GM18502 (cell line): ENCODE measurements at regions not wholly inside any gene's neighbourhood (a gene's known extent, or its start where the extent isn't known, plus 50 kb on each side); places are given as distances from the start of the nearest gene placed in this dataset.

Experiments used
- ATAC-seq: cut with Tn5 transposase; IDR thresholded peaks from one replicate; pipeline ENCODE4 v1.9.1; 2021; ENCODE audit warnings: mild to moderate bottlenecking; ENCODE audit not compliant: unreplicated experiment, poor library complexity

DNA sequence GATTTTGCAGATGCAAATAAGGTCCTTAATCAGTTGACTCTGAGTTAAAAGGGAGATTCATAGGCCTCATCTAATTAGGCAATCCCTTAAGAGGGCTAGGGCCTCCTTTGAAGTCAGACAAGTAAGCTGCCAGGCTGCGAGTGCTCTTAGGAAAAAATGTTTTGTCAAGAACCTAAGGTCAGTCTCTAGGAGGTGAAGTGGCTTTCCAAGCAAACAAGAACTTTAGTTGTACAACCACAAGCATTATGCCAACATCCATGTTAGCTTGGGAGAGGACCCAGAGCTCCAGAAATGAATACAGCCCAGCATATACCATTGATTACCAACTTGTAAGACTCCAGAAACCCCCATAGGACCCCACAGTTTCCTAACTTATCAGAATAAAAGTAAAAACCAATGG is 1366.2 kb downstream of the PLA2G4A start:
- no peak for ATAC-seq

DNA sequence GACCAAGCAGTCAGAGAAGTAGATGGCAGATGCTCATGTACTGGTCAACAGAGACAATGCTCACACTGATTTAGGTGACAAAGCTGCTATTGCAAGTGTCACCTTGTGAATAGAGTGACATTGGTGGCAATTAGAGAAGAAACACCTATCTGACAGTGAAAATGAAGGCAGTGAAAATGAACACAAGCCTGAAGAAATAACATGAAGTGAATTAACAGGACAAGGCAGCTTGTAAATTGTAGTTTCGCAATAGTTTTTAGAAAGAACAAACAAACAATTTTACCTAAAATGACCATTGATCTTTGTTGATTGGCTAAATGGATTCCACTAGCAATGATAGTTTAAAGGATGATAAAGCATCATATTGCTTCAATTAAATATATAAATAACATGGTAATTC is 1389.5 kb downstream of the PLA2G4A start:
- no peak for ATAC-seq

DNA sequence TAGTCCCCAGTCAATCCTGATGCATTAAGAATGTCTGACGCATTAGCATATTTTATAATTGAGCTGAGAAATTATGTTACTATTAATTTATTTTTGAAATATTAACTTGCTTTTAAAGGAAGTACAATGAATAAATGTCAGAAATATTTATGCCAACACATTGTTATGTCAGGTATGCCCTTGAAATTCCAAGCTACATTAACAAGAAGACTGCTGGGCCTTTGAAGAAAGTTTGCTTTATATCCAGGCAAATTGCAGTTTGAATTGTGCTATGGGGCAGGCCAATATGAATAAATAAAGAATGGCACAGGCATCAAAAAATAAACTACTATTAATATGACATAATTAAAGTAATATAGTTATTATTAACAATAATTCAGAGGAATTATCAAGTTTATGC is 1391.3 kb downstream of the PLA2G4A start:
- ATAC-seq = no peak

DNA sequence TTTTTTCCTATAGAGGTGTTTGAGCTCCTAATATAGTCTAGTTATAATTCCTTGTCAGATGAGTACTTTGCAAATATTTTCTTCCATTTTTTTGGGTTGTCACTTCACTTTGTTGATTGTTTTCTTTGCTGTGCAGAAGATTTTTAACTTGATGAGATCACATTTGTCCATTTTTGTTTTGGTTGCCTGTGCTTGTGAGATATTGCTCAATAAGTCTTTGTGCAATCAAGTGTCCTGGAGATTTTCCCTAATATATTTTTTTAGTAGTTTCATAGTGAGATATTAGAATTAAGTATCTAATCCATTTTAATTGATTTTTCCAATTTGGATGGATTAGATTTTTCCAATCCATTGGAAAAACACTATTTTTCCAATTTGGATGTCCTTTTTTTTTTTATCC is 1395.5 kb downstream of the PLA2G4A start:
- no peak for ATAC-seq

DNA sequence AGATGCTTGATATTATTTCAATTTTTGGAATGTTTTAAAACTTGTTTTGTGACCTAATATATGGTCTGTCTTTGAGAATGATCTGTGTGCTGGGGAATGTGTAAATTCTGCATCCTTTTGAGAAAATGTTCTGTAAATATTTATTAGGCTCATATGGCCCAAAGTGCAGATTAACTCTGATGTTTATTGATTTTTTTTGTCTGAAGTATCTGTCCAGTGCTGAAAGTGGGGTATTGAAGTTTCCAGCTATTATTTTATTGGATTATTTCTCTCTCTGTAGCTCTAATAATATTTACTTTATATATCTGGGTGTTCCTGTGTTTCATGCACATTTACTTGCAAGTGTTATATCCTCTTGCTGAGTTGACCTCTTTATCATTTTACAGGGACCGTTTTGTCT is 1397.2 kb downstream of the PLA2G4A start:
- ATAC-seq = no peak

DNA sequence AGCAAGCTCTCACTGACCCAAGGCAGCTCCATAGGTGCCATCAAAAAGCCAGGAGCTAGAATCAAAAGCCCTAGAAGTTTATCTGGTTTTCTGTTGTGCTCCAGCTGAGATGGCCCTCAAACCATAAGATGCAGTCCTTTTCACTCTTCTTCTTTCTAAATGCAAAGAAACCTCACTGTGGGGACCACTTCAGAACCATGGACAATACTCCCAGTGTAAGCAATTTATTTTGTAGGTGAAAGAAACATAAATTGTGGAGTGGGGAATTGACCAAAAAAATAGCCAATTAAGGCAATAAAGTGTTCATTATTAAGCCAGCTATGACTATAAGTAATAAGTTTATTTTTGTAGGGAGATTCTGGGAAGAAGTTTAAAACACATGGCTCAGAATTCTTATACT is 1399.9 kb downstream of the PLA2G4A start:
- no peak for ATAC-seq

DNA sequence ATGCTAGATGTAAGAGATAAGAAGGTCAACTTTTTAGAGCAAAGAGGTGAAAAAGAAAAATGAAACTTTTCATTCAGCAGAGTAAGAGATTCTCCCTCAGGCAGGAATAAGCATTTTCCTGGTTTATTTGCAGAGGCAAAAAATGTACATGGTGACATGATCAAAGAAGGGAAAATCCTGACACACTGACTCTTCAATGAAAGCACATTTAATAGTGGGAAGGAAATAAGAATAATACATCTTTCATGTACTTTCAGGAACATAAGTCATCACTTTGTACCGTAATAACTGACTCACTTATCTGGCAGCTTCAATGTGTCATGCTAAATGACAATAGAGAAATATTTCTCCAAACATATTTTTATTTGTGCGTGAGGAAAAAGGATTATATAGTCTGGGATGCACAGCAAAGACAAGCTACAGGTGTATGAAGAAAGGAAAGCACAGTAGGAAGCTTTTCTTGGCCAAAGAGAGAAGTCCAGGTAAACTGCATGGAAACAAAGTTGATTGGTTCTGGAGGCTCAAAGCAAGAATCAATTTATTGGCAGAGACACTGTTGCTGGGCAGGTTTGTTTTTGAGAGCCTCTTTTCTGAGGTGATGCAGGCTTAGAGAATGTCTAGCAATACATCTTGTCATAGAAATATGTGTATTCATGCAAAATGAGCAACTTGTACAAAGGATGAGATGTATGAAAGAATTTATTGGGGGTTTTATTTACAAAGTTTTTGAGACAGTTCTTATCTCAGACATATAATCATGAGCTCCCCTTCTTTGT is 1409.0 kb downstream of the PLA2G4A start:
- no peak for ATAC-seq

DNA sequence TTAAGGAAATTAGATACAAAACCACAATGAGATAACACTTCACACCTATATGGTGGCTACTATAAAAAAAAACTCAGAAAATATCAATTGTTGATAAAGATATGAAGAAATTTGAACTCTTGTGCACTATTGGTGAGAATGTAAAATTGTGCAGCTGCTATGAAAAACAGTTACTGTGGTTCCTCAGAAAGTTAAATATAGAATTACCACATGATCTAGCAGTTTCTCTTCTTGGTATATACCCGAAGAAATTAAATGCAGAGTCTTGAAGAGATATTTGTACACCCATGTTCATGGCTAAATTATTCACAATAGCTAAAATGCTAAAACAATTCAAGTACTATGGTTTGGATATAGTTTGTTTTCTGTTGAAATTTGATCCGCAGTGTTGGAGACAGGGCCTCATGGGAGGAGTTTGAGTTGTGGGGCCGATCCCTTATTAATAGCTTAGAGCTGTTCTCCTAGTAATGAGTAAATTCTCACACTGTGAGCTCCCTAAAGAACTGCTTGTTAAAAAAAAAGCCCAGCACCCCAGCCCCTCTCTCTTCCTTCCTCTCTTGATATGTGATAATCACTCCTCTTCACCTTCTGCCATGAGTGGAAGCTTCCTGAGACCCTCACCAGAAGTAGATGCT is 1412.1 kb downstream of the PLA2G4A start:
- ATAC-seq = no peak

DNA sequence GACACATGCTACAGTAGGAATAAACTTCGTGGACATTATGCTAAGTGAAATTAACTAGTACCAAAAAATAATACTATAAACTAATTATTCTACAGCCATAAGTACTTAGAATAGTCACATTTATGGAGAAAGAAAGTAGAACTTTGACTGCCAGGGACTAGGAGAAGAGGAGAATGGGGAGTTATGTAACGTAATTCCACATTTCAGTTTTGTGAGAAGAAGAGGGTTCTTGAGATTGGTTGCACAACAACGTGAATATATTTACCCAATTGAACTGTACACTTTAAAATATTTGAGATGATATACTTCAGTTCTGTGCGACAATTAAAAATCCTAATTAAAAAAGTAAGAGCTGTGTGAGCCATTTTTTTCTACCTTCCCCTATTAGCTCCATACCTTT is 1412.9 kb downstream of the PLA2G4A start:
- no peak for ATAC-seq

DNA sequence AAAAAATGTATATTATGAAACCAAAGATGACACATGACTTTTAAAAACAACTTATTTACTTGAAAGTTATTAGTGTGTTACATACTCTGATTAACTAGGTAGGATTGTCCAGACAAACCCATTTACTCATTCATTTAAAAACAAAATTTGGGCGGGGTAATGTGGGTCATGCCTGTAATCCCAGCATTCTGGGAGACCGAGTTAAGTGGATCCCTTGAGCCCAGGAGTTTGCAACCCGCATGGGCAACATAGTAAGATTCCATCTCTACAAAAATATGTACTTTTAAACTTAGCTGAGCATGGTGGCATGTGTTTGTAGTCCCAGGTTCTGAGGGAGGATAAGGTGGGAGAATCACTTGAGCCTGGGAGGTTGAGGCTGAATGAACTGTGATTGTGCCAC is 1414.7 kb downstream of the PLA2G4A start:
- no peak for ATAC-seq

DNA sequence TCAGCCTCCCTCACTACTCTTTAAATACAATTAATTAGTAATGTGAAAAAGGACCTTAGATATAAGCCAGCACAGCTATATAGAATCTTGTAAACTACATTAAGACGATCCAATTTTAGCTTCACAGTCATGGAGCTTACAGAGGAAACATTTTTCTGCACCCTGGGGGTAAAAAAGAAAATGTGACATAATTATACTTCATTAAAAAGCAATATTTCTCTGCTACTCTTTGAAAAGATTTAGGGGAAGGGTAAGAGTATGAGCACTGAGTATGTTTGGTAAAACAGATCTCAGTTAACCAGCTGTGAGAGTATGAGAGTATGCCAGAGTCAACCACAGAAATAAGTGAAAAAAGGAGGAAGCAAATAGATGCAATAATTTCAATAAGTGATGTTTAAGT is 1415.9 kb downstream of the PLA2G4A start:
- ATAC-seq = no peak

DNA sequence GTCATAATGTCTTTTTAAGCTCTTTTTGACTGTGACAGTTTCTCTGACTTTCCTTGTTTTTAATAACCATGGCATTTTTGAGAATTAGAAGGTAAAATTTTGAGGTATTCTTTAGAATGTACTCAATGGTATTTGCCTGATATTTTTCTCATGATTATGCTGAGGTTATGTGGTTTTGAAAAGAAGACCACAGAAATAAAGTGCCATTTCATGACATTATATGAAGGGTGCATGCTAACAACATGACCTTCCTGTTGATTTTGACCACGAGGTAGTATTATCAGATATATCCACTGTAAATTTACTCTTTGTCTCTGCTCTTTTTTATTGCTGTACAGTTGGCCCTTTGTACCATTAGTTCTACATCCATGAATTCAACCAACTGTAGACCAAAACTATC is 1418.5 kb downstream of the PLA2G4A start:
- no peak for ATAC-seq

DNA sequence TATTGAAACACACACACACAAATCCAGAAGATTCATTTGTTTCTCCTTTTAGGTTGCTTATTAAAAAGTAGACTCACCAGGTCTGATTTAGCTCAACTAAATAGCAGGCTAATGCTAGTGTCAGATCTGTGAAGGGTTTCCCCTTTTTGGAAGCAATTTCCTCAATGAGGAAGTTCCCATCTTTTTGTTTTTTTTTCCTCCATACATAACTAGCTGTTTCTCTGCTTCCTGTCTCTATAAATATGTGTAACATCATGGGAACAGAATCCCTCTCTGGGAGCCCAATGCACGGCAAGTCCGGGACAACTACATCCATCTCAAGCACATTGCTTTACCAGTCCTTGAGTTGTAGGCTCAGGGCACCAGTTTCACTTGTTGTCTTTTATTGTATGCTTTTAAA is 1421.1 kb downstream of the PLA2G4A start:
- no peak for ATAC-seq

DNA sequence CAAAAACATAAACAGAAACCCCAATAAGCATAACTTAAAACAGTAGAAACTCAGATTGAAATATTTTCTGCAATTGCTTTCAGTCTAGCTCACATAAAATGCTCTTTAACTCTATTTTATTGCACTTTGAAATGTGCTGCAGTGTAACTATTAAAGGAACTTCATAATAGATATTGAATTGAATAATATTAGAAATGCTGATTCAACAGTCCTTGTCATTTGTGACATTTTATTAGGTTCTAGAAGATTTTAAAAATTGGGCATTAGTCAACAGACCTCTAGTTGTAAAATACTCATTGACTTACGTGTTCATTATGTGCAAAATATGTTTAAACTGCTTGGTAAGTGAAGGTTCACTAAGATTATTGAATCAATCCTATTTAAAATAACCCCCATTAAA is 1422.3 kb downstream of the PLA2G4A start:
- ATAC-seq = no peak

DNA sequence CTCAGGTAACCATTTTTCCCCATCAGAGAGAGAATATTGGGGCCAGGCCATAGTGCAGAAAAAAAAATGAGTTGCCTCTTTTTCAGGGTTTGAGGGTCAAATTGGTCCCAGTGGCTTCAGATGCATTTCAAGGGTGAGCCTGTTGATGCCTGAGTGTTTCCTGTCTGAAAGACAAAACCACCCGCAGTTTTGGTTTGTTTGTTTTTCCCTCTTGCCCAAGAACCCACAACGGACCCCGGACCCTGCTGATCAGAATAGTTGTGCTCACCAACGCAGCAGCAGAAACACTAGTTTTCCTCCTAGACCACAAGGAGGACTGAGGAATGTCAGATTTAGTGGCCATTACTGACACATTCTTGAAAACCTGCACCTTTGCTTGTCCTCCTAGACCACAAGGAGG is 1433.1 kb downstream of the PLA2G4A start:
- no peak for ATAC-seq

DNA sequence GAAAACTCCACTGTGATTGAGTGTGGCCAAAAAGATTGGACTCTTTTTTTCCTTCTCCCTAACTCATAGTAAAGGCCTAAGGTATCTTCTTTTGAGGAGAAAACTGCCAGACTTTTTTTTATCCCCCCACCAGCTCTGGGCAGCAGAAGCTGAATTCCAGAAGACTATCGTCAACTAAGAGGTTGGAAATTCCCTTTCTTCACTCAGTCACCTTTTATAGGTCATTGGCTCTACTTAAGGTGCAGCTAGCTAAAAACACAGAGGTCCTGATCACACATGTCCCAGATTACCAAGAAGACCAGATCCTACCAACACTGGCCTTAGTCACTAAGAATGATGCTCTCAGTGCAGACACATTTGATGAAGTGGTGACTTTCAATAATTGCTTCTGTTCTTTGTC is 1441.2 kb downstream of the PLA2G4A start:
- no peak for ATAC-seq

DNA sequence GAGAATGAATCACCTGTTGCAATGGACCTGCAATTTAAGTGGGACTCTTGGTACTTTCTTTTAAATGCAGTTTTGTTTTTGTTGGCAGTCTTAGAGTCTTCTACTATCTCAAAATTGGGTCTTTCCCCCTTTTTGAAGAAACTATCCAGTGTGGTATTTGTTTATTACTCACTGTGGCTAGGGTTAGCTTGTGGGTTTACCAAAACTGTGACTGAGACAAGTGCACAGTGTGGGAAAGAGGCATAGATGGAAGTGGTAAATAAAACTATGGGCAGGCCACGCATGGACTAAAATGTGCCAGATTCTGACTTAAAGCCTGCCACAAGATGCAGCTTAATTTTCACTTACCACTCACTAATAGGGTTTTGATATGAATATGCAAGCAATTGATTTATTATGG is 1441.7 kb downstream of the PLA2G4A start:
- no peak for ATAC-seq

DNA sequence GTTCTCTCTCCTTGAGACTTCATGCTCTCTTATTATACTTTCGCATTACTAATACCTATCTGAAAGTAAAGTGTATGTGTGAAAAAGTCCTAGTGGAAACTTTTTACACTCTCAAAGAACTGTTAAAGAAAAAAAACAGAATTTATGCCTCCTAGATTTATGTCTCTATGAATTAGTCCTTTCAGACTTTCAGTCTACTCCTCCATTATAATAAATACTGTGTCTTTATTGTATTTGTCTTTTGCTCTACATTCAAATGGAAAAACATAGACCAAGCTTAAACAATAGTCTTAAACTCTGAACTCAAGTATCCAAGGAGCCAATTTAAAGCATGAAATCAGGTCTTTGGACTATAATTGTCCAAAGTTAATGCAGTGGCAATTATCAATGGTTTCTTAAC is 1449.0 kb downstream of the PLA2G4A start:
- ATAC-seq = no peak

DNA sequence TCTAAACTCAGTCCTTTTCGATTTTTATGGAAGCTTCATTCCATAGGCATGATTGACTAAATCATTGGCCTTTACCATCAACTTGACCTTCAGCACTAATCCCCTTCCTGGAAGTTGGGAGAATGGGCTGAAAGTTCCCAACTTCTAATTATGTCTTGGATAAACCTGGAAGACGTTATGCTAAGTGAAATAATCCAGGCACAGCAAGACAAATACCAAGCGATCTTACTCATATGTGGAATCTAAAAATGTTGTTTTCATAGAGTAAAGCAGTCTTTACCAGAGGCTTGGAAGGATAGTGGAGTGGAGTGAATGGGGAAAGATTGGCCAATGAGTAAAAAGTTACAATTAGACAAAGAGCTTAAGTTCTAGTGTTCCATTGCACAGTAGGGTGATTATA is 1453.2 kb downstream of the PLA2G4A start:
- no peak for ATAC-seq

DNA sequence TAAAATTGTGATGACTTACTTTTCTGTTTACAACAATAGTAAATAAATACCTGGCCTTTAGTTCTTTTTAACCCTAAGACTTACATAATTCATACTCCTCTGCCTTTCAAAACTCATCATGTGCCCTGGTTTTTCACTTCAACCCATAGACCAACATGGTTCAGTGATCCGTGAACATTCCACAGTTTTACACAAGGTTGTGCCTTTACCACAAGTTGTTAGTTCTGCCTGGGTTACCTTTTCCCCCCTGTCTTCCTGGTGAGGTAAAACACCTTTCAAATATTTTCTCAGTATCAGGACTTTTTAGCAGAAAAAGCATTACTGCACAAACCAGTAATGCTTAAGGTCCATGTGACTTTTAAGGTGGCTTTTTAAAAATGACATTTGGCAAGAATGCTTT is 1466.4 kb downstream of the PLA2G4A start:
- no peak for ATAC-seq

DNA sequence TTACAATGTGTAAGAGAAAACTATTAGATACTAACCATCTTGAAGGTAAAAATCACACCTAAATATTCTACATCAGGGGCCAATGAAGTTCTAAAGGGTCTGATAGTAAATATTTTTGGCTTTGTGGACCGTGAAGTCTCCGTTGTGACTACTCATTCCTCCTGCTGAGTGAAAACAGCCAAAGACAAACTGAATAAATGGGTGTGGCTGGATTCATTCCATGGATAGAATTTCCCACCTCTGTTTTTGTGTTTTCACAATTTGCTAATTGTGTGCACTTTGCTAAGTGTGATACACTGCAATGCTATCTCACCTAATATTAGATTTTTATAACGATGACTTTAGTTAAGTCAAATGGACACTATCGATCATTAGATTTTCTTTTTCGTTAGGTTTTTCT is 1474.0 kb downstream of the PLA2G4A start:
- no peak for ATAC-seq

DNA sequence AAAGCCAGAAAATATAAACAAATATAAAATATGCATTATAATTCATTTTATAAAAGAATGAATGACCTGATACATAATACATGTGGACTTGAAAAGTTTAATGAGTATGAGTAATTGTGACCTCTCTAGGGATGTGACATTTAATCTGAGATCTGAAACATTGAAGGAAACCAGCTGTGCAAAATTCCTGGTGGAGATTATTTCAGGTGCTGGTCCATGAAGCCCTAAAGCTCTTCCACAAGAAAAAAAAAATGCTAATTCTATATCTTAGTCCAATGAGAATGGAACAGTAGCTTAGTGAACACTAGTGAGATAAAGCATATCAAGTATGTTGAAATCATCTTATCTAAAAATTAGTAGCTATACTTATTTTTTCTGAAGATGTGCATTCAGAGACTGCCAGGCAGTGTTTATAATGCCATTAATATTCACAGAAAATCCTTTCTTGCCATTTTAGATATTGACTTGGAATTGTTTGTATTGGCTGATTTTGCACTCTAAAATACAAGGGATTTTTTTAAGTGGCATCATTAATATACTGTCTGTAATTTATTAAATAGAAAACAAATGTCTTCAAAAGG is 1485.9 kb downstream of the PLA2G4A start:
- ATAC-seq = no peak
